Tibial nerve (tissue), 4 donors: ENCODE measurements at regions not wholly inside any gene's neighbourhood (a gene's known extent, or its start where the extent isn't known, plus 50 kb on each side); places are given as distances from the start of the nearest gene placed in this dataset.
"Not testable (repeated sequence)": the region's sequence is repeated elsewhere in the genome, so short reads cannot be mapped to it uniquely, and the experiment has no call there.

Source experiments
- EP300 ChIP-seq, 2 donors: sonication (generic); formaldehyde crosslinking; IDR thresholded peaks; one replicate each; pipeline ENCODE4 v1.6.1; 2017; ENCODE audit warnings: antibody characterized with exemption in 2 of 2, mild to moderate bottlenecking in 1 of 2
- TF ChIP-seq, protein P1 (sequence below), 5 experiments: fragments of 200-600 bp in 3 of 5; fragments of 450-650 bp in 2 of 5; sonication (generic) in 3 of 5; IDR thresholded peaks; one replicate each; pipeline ENCODE4 v1.5.1; 2016 to 2019; ENCODE audit warnings: antibody characterized with exemption in 5 of 5, mild to moderate bottlenecking in 3 of 5, moderate library complexity in 2 of 5

DNA sequence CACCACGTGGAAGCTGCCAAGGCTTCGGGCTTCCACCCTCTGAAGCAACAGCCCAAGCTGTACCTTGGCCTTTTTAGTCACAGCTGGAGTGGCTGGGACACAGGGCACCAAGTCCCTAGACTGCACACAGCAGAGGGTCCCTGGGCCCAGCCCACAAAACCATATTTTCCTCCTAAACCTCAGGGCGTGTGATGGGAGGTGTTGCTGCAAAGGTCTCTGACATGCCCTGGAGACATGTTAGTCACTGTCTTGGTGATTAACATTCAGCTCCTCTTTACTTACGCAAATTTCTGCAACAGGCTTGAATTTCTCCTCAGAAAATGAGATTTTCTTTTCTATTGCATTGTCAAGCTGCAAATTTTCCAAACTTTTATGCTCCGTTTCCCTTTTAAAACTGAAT lies 98.4 kb upstream of the ZNF717 start:
- TF ChIP-seq, protein P1, sequence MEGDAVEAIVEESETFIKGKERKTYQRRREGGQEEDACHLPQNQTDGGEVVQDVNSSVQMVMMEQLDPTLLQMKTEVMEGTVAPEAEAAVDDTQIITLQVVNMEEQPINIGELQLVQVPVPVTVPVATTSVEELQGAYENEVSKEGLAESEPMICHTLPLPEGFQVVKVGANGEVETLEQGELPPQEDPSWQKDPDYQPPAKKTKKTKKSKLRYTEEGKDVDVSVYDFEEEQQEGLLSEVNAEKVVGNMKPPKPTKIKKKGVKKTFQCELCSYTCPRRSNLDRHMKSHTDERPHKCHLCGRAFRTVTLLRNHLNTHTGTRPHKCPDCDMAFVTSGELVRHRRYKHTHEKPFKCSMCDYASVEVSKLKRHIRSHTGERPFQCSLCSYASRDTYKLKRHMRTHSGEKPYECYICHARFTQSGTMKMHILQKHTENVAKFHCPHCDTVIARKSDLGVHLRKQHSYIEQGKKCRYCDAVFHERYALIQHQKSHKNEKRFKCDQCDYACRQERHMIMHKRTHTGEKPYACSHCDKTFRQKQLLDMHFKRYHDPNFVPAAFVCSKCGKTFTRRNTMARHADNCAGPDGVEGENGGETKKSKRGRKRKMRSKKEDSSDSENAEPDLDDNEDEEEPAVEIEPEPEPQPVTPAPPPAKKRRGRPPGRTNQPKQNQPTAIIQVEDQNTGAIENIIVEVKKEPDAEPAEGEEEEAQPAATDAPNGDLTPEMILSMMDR (IDR thresholded peaks at IDR 0.05): not testable (repeated sequence)
- not testable (repeated sequence) for TF ChIP-seq EP300 (IDR thresholded peaks at IDR 0.05)
